ENCODE measurements at regions not wholly inside any gene's neighbourhood (a gene's known extent, or its start where the extent isn't known, plus 50 kb on each side); places are given as distances from the start of the nearest gene placed in this dataset.

GRCh38 chr5:112663146-112663545, 74.5 kb upstream of the APC start:
- DNase-seq = peak; percentile 47 to 70 (median 61)

- no peak for DNase-seq
Measured at GRCh38 chr5:112668016-112668415, 69.7 kb upstream of the APC start.

GRCh38 chr5:112668911-112669310, 68.8 kb upstream of the APC start:
- no peak for DNase-seq

- DNase-seq = no peak
Measured at GRCh38 chr5:112669328-112669963, 68.2 kb upstream of the APC start.

GRCh38 chr5:112671687-112672086, 66.0 kb upstream of the APC start:
- no peak for DNase-seq

- no peak for DNase-seq
Measured at GRCh38 chr5:112681481-112681908, 56.2 kb upstream of the APC start.

GRCh38 chr5:112682621-112683061, 55.0 kb upstream of the APC start:
- DNase-seq = no peak

- DNase-seq = no peak
Measured at GRCh38 chr5:112684121-112684520, 53.6 kb upstream of the APC start.

- no peak for DNase-seq
Measured at GRCh38 chr5:112684737-112685136, 52.9 kb upstream of the APC start.

- no peak for DNase-seq
Measured at GRCh38 chr5:112685386-112685785, 52.3 kb upstream of the APC start.

- no peak for DNase-seq
Measured at GRCh38 chr5:112685931-112686330, 51.8 kb upstream of the APC start.

- DNase-seq = no peak
Measured at GRCh38 chr5:112686675-112687074, 51.0 kb upstream of the APC start.

- DNase-seq = no peak
Measured at GRCh38 chr5:112687306-112687705, 50.4 kb upstream of the APC start.
